SK-N-SH treated with all-trans-retinoic acid at 6 μM for 48 hours (cell line): ENCODE measurements at regions not wholly inside any gene's neighbourhood (a gene's known extent, or its start where the extent isn't known, plus 50 kb on each side); places are given as distances from the start of the nearest gene placed in this dataset.
"Not testable (repeated sequence)": the region's sequence is repeated elsewhere in the genome, so short reads cannot be mapped to it uniquely, and the experiment has no call there.

Experiments
- ZFP3 ChIP-seq: fragments of 250-450 bp; sonication (Bioruptor Pico); IDR thresholded peaks from 2 replicates; pipeline ENCODE4 v1.5.0; 2020; ENCODE audit warnings: mild to moderate bottlenecking, moderate library complexity
- ZNF565 ChIP-seq: fragments of 450-650 bp; formaldehyde crosslinking; conservative IDR thresholded peaks from 2 replicates; pipeline ENCODE4 v1.5.0; 2020; ENCODE audit warnings: low read depth, mild to moderate bottlenecking, moderate library complexity
- ZNF8 ChIP-seq: fragments of 450-650 bp; formaldehyde crosslinking; IDR thresholded peaks from 2 replicates; pipeline ENCODE4 v1.5.0; 2020; ENCODE audit warnings: mild to moderate bottlenecking, moderate library complexity
- TF ChIP-seq, protein P1 (sequence below): fragments of 250-450 bp; sonication (Bioruptor Pico); IDR thresholded peaks from 2 replicates; pipeline ENCODE4 v1.8.0; 2020; ENCODE audit warnings: mild to moderate bottlenecking, moderate library complexity, borderline replicate concordance

DNA sequence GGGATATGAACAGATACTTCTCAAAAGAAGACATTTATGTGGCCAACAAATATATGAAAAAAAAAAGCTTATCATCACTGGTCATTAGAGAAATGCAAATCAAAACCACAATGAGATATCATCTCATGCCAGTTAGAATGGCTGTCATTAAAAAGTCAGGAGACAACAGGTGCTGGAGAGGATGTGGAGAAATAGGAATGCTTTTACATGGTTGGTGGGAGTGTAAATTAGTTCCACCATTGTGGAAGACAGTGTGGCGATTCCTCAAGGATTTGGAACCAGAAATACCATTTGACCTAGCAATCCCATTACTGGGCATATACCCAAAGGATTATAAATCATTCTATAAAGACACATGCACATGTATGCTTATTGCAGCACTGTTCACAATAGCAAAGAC, 408.5 kb downstream of the RAP2B start:
- not testable (repeated sequence) for TF ChIP-seq ZFP3; ZNF565 (CRISPR knock-in tag); ZNF8 (CRISPR knock-in tag)
- TF ChIP-seq, protein P1, sequence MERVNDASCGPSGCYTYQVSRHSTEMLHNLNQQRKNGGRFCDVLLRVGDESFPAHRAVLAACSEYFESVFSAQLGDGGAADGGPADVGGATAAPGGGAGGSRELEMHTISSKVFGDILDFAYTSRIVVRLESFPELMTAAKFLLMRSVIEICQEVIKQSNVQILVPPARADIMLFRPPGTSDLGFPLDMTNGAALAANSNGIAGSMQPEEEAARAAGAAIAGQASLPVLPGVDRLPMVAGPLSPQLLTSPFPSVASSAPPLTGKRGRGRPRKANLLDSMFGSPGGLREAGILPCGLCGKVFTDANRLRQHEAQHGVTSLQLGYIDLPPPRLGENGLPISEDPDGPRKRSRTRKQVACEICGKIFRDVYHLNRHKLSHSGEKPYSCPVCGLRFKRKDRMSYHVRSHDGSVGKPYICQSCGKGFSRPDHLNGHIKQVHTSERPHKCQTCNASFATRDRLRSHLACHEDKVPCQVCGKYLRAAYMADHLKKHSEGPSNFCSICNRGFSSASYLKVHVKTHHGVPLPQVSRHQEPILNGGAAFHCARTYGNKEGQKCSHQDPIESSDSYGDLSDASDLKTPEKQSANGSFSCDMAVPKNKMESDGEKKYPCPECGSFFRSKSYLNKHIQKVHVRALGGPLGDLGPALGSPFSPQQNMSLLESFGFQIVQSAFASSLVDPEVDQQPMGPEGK (CRISPR knock-in tag): not testable (repeated sequence)
